Adrenal gland (tissue), 5 donors: ENCODE measurements at regions not wholly inside any gene's neighbourhood (a gene's known extent, or its start where the extent isn't known, plus 50 kb on each side); places are given as distances from the start of the nearest gene placed in this dataset.

Source experiments
- POLR2A ChIP-seq, 2 donors: fragments of 450-650 bp; IDR thresholded peaks; one replicate each; pipeline ENCODE4 v1.6.1; 2017; ENCODE audit warnings: antibody characterized with exemption in 2 of 2, mild to moderate bottlenecking in 2 of 2, moderate library complexity in 1 of 2
- TF ChIP-seq, protein P1 (sequence below), 6 experiments: fragments of 450-650 bp in 4 of 6; fragments of 200-600 bp in 2 of 6; sonication (generic) in 1 of 6; IDR thresholded peaks; 1 replicate in 5 of 6; 2 replicates in 1 of 6; pipeline versions ENCODE4 v1.5.1 to v1.8.0; 2016 to 2021; ENCODE audit warnings: antibody characterized with exemption in 6 of 6, mild to moderate bottlenecking in 2 of 6, moderate library complexity in 1 of 6
- donor health status: DM: no; HTN: no; CAD: no.

DNA sequence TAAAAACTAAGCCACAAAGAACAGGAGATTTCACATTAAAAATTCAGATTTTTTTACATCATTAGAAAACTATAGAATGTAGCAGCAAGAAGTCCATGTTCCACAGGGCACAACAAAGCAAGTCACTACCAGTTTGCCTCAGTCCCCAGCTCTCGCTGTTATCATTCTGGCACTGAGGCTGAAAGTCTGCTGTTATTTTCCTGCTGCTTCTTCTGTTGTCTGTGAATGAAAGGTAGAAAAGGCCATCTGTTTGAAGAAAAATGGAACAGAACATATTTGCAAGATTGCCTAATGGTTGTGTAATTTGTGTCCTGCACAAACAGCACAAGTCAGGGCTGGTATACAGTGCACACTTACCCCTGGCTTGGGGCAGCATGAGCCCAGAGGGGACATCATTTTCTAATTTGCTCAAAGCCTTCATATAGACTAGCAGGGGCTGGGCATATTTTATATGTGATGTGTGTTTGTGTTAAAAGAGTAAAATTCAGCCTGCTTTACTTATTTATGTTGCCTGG lies 105.6 kb upstream of the COG2 start:
- TF ChIP-seq, protein P1, sequence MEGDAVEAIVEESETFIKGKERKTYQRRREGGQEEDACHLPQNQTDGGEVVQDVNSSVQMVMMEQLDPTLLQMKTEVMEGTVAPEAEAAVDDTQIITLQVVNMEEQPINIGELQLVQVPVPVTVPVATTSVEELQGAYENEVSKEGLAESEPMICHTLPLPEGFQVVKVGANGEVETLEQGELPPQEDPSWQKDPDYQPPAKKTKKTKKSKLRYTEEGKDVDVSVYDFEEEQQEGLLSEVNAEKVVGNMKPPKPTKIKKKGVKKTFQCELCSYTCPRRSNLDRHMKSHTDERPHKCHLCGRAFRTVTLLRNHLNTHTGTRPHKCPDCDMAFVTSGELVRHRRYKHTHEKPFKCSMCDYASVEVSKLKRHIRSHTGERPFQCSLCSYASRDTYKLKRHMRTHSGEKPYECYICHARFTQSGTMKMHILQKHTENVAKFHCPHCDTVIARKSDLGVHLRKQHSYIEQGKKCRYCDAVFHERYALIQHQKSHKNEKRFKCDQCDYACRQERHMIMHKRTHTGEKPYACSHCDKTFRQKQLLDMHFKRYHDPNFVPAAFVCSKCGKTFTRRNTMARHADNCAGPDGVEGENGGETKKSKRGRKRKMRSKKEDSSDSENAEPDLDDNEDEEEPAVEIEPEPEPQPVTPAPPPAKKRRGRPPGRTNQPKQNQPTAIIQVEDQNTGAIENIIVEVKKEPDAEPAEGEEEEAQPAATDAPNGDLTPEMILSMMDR (IDR thresholded peaks at IDR 0.05) = no peak
- TF ChIP-seq POLR2A (IDR thresholded peaks at IDR 0.05) = no peak
